Keratinocyte (primary cell): ENCODE measurements at regions not wholly inside any gene's neighbourhood (a gene's known extent, or its start where the extent isn't known, plus 50 kb on each side); places are given as distances from the start of the nearest gene placed in this dataset.

Source experiments
- EZH2 ChIP-seq: IDR thresholded peaks from one replicate; pipeline ENCODE4 v1.6.1; 2012; ENCODE audit warnings: inconsistent platforms, mild to moderate bottlenecking, low read length, moderate library complexity
- TF ChIP-seq, protein P1 (sequence below), 3 experiments: IDR thresholded peaks in 1 of 3; conservative IDR thresholded peaks in 1 of 3; optimal IDR thresholded peaks in 1 of 3; 2 replicates in 2 of 3; 3 replicates in 1 of 3; pipeline versions ENCODE3 to v1.5.1; 2011; ENCODE audit warnings: low read length in 3 of 3, mild to moderate bottlenecking in 3 of 3, moderate library complexity in 2 of 3, control low read depth in 1 of 3, inconsistent platforms in 1 of 3; ENCODE audit not compliant: insufficient read depth in 2 of 3; ENCODE audit errors: extremely low read depth in 1 of 3

DNA sequence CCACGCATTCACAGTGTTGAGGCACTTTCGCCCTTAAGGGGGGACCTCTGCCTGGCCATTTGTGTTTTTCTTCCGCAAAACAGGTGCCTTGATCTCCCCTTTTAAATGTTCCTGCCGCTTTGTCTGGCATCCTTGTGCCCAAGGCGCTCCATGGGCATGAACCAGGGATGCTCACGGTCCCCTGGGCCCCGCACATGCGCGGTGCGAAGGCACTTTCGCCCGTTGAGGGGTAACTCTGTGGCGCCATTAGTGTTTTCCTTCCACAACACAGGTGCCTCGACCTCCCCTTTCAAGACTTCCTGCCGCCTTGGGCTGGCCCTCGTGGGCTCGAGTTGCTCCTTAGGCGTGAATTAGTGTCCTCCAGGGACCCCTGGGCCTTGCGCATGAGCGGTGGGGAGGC, 335.5 kb downstream of the ALG10 start:
- TF ChIP-seq, protein P1, sequence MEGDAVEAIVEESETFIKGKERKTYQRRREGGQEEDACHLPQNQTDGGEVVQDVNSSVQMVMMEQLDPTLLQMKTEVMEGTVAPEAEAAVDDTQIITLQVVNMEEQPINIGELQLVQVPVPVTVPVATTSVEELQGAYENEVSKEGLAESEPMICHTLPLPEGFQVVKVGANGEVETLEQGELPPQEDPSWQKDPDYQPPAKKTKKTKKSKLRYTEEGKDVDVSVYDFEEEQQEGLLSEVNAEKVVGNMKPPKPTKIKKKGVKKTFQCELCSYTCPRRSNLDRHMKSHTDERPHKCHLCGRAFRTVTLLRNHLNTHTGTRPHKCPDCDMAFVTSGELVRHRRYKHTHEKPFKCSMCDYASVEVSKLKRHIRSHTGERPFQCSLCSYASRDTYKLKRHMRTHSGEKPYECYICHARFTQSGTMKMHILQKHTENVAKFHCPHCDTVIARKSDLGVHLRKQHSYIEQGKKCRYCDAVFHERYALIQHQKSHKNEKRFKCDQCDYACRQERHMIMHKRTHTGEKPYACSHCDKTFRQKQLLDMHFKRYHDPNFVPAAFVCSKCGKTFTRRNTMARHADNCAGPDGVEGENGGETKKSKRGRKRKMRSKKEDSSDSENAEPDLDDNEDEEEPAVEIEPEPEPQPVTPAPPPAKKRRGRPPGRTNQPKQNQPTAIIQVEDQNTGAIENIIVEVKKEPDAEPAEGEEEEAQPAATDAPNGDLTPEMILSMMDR (optimal IDR thresholded peaks at IDR 0.05 in 1 of 3, IDR thresholded peaks at IDR 0.05 in 1 of 3, conservative IDR thresholded peaks at IDR 0.05 in 1 of 3; ENCODE audit: extremely low read depth in 1 of 3, insufficient read depth in 2 of 3, low read length in 3 of 3): no peak
- no peak for TF ChIP-seq EZH2
